GM18861 (cell line): ENCODE measurements at regions not wholly inside any gene's neighbourhood (a gene's known extent, or its start where the extent isn't known, plus 50 kb on each side); places are given as distances from the start of the nearest gene placed in this dataset.

Source experiments
- ATAC-seq: cut with Tn5 transposase; IDR thresholded peaks from one replicate; pipeline ENCODE4 v1.9.1; 2021; ENCODE audit not compliant: unreplicated experiment

GRCh38 chr13:109602356-109602755 is 184.0 kb downstream of the IRS2 start:
- ATAC-seq, result no peak

- ATAC-seq, result no peak
Observed at GRCh38 chr13:109599901-109600657, 186.3 kb downstream of the IRS2 start.

DNA sequence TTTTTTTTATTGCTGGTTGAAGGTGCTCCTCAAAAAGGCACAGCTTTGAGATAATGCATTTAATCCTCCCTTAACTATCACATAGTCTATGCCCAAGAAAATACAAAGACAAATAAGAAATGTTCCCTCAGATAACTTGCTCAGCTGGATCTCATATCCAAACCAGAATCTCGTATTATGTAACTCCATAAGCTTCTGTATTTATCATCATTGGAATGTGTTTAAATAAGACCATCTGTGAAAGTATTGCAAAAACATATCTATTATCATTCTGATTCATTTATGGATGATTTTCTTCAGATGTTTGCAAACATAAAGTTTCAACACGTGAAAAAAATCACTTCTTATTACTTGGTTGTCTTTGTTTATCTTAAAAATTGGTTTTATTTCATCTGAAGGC is 190.9 kb downstream of the IRS2 start:
- ATAC-seq, result no peak

GRCh38 chr13:109593230-109593629 is 193.2 kb downstream of the IRS2 start:
- no peak for ATAC-seq

GRCh38 chr13:109592770-109593169 is 193.6 kb downstream of the IRS2 start:
- ATAC-seq, result no peak

DNA sequence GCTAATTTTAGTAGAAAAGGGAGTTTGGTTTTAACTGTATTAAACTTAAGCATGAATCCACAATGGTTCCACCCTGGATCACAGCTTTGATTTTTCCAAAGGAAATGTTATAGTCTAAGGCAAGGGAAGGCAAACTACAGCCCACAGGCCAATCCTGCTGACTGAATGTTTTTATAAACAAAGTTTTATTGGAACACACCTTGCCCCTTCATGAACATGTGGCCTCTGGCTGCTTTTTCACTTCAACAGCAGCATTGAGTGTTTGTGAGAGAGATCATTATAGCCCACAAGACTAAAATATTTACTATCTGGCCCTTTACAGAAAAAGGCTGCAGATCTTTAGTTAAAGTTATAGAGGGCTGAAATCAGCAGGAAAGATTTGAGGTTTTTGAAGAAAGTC is 198.7 kb downstream of the IRS2 start:
- no peak for ATAC-seq

- ATAC-seq, result no peak
Observed at GRCh38 chr13:109586509-109587346, 199.7 kb downstream of the IRS2 start.

- ATAC-seq, result no peak
Observed at GRCh38 chr13:109584844-109585361, 201.5 kb downstream of the IRS2 start.

DNA sequence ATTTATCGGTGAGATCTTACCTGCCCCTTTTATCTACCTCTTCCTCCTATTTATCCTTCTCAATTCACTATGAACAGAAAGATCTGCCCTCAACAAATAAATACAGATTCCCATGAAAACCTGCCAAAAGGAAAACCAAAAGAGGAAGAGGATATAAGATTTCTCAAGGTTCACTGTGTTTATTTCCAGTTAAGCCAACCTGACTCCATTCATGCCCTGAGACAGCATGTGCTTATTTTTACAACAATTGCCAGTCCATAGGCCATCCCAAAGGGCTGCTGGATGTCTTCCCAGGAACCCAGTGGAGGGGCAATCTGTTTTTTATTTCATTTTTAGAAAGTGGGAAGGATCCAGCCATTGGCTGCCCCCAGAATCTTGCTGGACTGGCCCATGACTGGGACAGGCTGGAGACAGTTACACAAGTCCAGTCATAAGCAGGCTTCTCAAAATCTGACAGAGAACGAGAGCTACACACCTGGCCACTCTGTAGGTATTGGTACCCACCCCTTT is 209.1 kb downstream of the IRS2 start:
- ATAC-seq, result no peak

DNA sequence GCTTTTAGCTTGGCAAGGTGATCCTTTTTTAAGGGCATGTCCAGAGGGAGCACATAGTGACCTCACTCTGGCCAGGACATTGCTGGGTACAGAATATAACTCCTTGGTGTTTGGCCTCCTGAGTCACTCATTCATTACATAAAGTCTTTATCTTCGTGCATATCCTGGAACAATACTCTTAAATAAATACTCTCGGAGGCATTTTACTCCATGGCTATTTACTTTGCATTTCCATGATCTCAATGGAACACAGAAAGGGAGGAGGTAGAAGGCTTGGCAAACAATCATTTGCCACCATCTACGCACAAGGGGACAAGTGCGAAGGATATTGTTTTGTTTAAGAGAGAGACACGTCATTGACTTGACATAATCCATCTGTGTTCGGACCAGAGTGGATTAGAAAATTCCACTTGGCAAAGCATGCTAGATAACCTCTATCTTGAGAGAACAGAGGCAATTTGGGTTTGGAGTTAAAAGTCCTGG is 210.0 kb downstream of the IRS2 start:
- no peak for ATAC-seq

DNA sequence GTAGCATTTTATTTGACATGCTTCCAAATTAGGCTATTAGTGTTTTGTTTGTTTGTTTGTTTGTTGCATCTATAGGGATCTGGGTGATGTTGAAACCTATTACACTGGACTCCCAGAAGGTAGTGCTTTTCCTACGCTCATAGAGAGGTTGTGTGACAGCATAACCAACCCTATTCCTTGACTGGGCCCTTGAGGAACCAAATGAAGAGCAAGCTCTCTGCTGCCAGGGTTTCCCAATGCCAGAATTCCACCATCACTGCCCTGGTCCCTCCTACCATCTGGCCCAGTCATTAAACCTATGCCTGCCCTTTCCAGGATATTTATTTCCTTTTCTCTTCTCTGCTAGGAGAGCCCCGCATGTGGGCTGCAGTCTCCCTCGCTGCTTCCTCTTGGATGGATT is 210.6 kb downstream of the IRS2 start:
- ATAC-seq, result no peak

- ATAC-seq, result no peak
Observed at GRCh38 chr13:109572389-109572788, 214.0 kb downstream of the IRS2 start.

GRCh38 chr13:109569958-109570711 is 216.2 kb downstream of the IRS2 start:
- ATAC-seq, result peak; percentile 99

GRCh38 chr13:109568339-109568818 is 218.0 kb downstream of the IRS2 start:
- ATAC-seq, result no peak

DNA sequence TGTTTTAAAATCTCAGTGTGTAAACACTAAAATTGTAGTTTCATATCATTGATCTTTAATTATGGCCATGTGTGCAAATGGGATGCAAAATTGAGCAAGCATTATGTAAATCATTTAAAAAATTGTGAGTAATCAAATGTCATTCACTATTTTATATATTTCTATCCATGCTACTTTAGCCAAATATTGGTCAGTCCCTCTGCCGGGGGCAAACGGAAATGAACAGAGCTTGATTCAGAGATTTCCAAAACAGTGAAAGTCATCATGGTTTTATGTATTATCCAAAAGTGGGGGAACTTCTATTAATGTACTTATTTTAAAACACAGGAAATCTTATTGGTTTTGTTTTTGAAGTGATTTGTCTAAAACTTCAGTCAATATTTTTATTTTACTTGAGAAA is 219.1 kb downstream of the IRS2 start:
- no peak for ATAC-seq

DNA sequence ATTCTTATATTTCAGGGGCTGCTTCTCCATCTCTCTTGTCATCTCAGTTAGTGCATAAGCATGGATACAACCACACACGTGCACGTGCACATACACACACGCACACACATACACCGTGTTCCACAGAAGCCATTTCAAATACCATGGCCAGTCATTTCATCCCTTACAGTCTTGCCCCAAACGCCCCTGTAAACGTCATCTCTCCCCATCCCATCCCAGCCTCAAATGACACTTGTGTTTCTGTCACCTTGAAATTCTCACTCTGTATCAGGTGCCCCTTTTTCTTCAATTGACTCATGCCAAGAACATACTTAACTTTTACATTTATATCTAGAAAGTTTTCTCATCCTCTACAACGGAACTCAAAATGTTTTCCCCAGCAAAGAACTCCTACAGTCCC is 220.5 kb downstream of the IRS2 start:
- ATAC-seq, result no peak

DNA sequence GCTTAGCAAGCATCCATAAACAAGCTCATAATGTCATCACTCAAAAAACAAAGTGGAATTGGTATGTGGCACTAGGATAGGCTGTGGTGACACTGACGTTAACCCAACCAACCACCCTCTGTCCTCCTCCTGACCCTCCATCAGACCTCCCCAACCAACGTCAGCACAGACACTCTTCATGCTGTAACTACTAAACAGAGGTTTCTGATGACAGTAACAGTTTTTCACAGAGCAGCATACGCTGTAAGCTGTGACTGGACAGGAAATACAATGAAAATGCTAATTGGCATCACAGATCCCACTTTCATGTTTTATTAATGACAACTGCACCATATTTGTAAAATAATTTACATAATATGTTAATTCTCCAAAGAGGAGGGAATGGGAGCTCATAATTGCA is 238.0 kb downstream of the IRS2 start:
- peak; percentile 30 for ATAC-seq

DNA sequence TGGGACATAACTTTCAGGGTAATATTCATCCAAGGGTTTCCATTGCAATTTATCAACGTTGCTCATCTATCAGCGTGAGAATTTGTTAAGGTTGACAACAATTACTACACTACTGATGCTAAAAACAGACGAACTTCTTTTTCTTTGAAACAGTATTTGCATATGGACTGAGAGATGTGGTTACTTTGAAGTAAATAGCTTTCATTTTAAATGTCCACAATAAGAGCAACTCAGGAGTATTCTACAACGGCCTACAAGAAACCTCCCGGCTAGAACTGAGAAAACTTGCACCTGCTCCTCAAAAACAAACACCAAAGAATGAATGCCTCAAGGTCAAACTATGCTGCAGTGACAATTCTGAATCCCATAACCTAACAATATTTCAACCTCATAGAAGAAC is 238.4 kb downstream of the IRS2 start:
- ATAC-seq, result peak; percentile 65

DNA sequence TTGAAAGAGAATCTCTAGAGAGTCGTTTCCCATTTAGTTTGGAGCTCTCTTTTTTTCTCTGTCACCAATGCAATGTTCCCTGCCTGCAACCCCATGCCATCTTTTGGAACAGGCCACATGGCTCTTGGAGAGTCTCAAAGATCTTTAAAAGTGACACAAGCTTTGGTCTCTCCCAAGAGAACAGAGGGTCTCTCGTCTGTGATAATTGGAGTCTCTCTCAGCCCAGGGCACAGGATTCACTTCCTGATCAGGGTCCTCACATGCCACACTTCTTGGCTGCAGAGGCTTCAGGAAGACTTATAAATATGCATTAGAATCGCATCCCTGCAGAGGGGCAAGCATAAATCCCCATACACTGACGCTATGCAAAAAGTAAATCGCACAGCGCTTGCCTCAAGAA is 240.5 kb downstream of the IRS2 start:
- no peak for ATAC-seq

GRCh38 chr13:109541081-109541480 is 245.3 kb downstream of the IRS2 start:
- no peak for ATAC-seq

- no peak for ATAC-seq
Observed at GRCh38 chr13:109537584-109537983, 248.8 kb downstream of the IRS2 start.
